Thyroid gland (tissue), 4 donors: ENCODE measurements at regions not wholly inside any gene's neighbourhood (a gene's known extent, or its start where the extent isn't known, plus 50 kb on each side); places are given as distances from the start of the nearest gene placed in this dataset.

ENCODE experiments used
- CTCF ChIP-seq, 6 experiments: fragments of 200-600 bp in 3 of 6; fragments of 450-650 bp in 3 of 6; sonication (generic) in 3 of 6; IDR thresholded peaks; one replicate each; pipeline ENCODE4 v1.5.1; 2016 to 2019; ENCODE audit warnings: antibody characterized with exemption in 6 of 6, mild to moderate bottlenecking in 2 of 6, inconsistent platforms in 1 of 6, moderate library complexity in 1 of 6
- POLR2A ChIP-seq, 2 donors: fragments of 450-650 bp; IDR thresholded peaks; one replicate each; pipeline ENCODE4 v1.6.1; 2017; ENCODE audit warnings: antibody characterized with exemption in 2 of 2, mild to moderate bottlenecking in 2 of 2, moderate library complexity in 1 of 2

- TF ChIP-seq CTCF (IDR thresholded peaks at IDR 0.05) (no peak), POLR2A (IDR thresholded peaks at IDR 0.05) (no peak)
Observed at GRCh38 chr6:5855787-5856470, 150.8 kb downstream of the NRN1 start.
